ENCODE measurements at regions not wholly inside any gene's neighbourhood (a gene's known extent, or its start where the extent isn't known, plus 50 kb on each side); places are given as distances from the start of the nearest gene placed in this dataset.

DNA sequence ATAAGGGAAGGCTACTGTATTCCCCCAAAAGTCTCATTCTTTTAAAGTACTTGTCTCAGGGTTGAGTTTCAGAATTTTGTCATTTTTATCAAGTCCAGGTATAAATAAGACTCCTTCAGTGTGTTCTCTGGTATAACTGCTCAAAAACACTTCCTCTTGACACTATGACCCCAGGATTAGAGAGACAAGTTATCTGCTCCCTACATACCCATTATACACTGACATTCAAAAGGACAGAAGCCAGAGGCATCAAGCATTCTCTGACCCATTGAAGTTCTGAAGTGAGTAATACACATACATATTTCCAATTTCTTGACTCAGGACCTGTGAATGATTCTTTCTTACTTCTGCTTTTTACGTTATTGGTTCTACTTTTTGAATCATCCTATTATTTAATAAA is 447.8 kb upstream of the CNTN5 start:
- Histone ChIP-seq H2BK15ac (ENCODE audit: low read depth, low read length) (no peak overlapping the region), H2AFZ (replicated peaks; ENCODE audit: low read length, poor library complexity) (no peak overlapping the region), H4K20me1 (ENCODE audit: insufficient read depth, low read length) (no peaks in the 10 kb centered on the region), H4K5ac (ENCODE audit: low read depth, low read length) (no peak overlapping the region), H3K79me1 (ENCODE audit: low read depth in 1 of 2, low read length in 2 of 2) (no peaks in the 10 kb centered on the region), H3K4ac (ENCODE audit: low read depth, low read length) (no peak overlapping the region), H3K56ac (ENCODE audit: extremely low read depth, insufficient read depth, low read length) (no peak overlapping the region), H3K27me3 (ENCODE audit: control insufficient read depth, insufficient read depth, low read length) (no peaks in the 10 kb centered on the region), H2AK5ac (ENCODE audit: low read depth, low read length) (no peak overlapping the region), H4K8ac (ENCODE audit: low read depth in 2 of 2, low read length in 2 of 2) (no peak overlapping the region), H3K4me2 (ENCODE audit: low read depth, low read length) (no peak overlapping the region), H3K14ac (replicated peaks; ENCODE audit: low read depth, low read length) (no peak overlapping the region), H3K4me1 (ENCODE audit: control insufficient read depth, insufficient read depth, low read length) (no peaks in the 10 kb centered on the region), H2BK120ac (ENCODE audit: low read depth, low read length) (no peak overlapping the region), H3K9me1 (ENCODE audit: insufficient read depth, low read length) (no peaks in the 10 kb centered on the region), H3K4me3 (ENCODE audit: insufficient read depth, low read depth, low read length) (no peak overlapping the region), H3K9ac (ENCODE audit: low read depth, low read length) (no peak overlapping the region), H2BK5ac (ENCODE audit: low read depth, low read length, poor library complexity, severe bottlenecking) (no peak overlapping the region), H3K36me3 (ENCODE audit: control insufficient read depth, insufficient read depth, low read length) (no peaks in the 10 kb centered on the region), H2BK20ac (ENCODE audit: low read depth, low read length) (no peak overlapping the region), H3K18ac (ENCODE audit: low read depth, low read length) (no peak overlapping the region), H3K27ac (ENCODE audit: insufficient read depth, low read length) (no peak overlapping the region), H3K9me3 (ENCODE audit: control insufficient read depth, insufficient read depth, low read length) (peaks cover 4% of the 10 kb centered on the region; the same call in 1 of the 2 replicates), H4K91ac (ENCODE audit: insufficient read depth, low read depth, low read length) (no peak overlapping the region), H3K23ac (ENCODE audit: low read depth, low read length) (no peak overlapping the region), H2AK9ac (replicated peaks; ENCODE audit: low read depth, low read length, poor library complexity) (no peak overlapping the region)
- no TSS peak for BruUV-seq (replicated peaks)
- no peak for ATAC-seq (ENCODE audit: low read depth)
- ChIA-PET CTCF (no interaction called here), POLR2A (ENCODE audit: unreplicated experiment) (no interaction called here)
- in situ Hi-C loops (cut with MboI; ENCODE audit: low sequenced_read_pairs) = no loop called here
- no peak for DNase-seq
- intact Hi-C loops (cut with micrococcal nuclease) = no loop called here
- dilution Hi-C loops (cut with HindIII; ENCODE audit: low sequenced_read_pairs, unreplicated experiment) = no loop called here
- no CpG with 5 or more reads among the region's 1 CpG for WGBS, 2 experiments (ENCODE audit: extremely low coverage in 2 of 2, insufficient read length in 1 of 2)
- TF ChIP-seq BHLHE40 (IDR thresholded peaks at IDR 0.05; ENCODE audit: low read depth, low read length) (no peak), RAD21 (IDR thresholded peaks at IDR 0.05; ENCODE audit: low read length) (no peak), NFE2L2 (IDR thresholded peaks at IDR 0.05; ENCODE audit: low read depth, low read length) (no peak), RFX5 (IDR thresholded peaks at IDR 0.05; ENCODE audit: low read depth, low read length) (no peak), POLR2A (IDR thresholded peaks at IDR 0.05; ENCODE audit: low read depth, low read length) (no peak), MAFK (IDR thresholded peaks at IDR 0.05; ENCODE audit: low read depth, low read length) (no peak), CHD1 (IDR thresholded peaks at IDR 0.05; ENCODE audit: low read depth, low read length) (no peak)
- TF ChIP-seq, protein P1, sequence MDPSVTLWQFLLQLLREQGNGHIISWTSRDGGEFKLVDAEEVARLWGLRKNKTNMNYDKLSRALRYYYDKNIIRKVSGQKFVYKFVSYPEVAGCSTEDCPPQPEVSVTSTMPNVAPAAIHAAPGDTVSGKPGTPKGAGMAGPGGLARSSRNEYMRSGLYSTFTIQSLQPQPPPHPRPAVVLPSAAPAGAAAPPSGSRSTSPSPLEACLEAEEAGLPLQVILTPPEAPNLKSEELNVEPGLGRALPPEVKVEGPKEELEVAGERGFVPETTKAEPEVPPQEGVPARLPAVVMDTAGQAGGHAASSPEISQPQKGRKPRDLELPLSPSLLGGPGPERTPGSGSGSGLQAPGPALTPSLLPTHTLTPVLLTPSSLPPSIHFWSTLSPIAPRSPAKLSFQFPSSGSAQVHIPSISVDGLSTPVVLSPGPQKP (IDR thresholded peaks at IDR 0.05; ENCODE audit: borderline replicate concordance, low read depth, low read length) = no peak
- TF ChIP-seq, protein P2, sequence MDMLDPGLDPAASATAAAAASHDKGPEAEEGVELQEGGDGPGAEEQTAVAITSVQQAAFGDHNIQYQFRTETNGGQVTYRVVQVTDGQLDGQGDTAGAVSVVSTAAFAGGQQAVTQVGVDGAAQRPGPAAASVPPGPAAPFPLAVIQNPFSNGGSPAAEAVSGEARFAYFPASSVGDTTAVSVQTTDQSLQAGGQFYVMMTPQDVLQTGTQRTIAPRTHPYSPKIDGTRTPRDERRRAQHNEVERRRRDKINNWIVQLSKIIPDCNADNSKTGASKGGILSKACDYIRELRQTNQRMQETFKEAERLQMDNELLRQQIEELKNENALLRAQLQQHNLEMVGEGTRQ (IDR thresholded peaks at IDR 0.05; ENCODE audit: low read depth, low read length) = no peak

Data from IMR-90 (cell line).